HepG2 (cell line): ENCODE measurements at regions not wholly inside any gene's neighbourhood (a gene's known extent, or its start where the extent isn't known, plus 50 kb on each side); places are given as distances from the start of the nearest gene placed in this dataset.

Experiments
- ATAC-seq: fragments of 200-7000 bp; cut with Tn5 transposase; 3 replicates; pipeline ENCODE4 v1.9.1; 2020; ENCODE audit warnings: mild to moderate bottlenecking, moderate library complexity
- BruUV-seq: library from RNA; stranded (reverse); fragments of 400-500 nt; replicated peaks from 2 replicates; lab custom pipeline; 2021; lab: Mats Ljungman, UMichigan
- CTCF ChIA-PET: fragments of 300-600 bp; formaldehyde crosslinking; extraction: SDS; loops from one replicate; lab custom pipeline; 2021; ENCODE audit warnings: low total read pairs, inconsistent platforms, low intra/inter-chr PET ratio; lab: Yijun Ruan, JAX
- POLR2A ChIA-PET: fragments of 350-600 bp; sonication (Branson Sonifier 250); formaldehyde crosslinking; loops from one replicate; lab custom pipeline; 2020; ENCODE audit warnings: antibody characterized with exemption, inconsistent platforms; lab: Yijun Ruan, JAX
- DNase-seq: peaks from one replicate; pipeline ENCODE4 v3.0.0-alpha.2; 2015; ENCODE audit warnings: low spot score
- FAIRE-seq: peaks from 3 replicates; lab custom pipeline; 2011; peaks lifted over from hg19 to GRCh38; lab: Jason Lieb, UNC
- H2AFZ ChIP-seq: one replicate; pipeline ENCODE4 v1.6.1; 2011; ENCODE audit warnings: low read length, inconsistent platforms
- H3K27ac ChIP-seq: fragments of 300-600 bp; 3 replicates; pipeline ENCODE4 v1.8.0; 2011; ENCODE audit warnings: mixed run types, mild to moderate bottlenecking, mixed read lengths, low read length, inconsistent platforms; ENCODE audit not compliant: insufficient read depth; ENCODE audit errors: extremely low read length
- H3K27me3 ChIP-seq, 2 experiments: fragments of 200-600 bp in 1 of 2; 2 replicates in 1 of 2; 3 replicates in 1 of 2; pipeline versions ENCODE4 v1.6.0 to v1.8.0; 2011; ENCODE audit warnings: low read length in 2 of 2, mild to moderate bottlenecking in 2 of 2, moderate library complexity in 2 of 2, inconsistent platforms in 1 of 2; ENCODE audit not compliant: insufficient read depth in 2 of 2, control insufficient read depth in 1 of 2
- H3K36me3 ChIP-seq, 2 experiments: fragments of 200-600 bp in 1 of 2; replicated peaks in 1 of 2; 2 replicates in 1 of 2; 3 replicates in 1 of 2; pipeline versions ENCODE4 v1.5.1 to v1.8.0; 2011; ENCODE audit warnings: low read length in 2 of 2, inconsistent platforms in 1 of 2; ENCODE audit not compliant: insufficient read depth in 2 of 2, control insufficient read depth in 1 of 2
- H3K4me1 ChIP-seq: 2 replicates; pipeline ENCODE4 v1.5.1; 2012; ENCODE audit warnings: low read length, inconsistent platforms; ENCODE audit not compliant: insufficient read depth
- H3K4me2 ChIP-seq: 2 replicates; pipeline ENCODE4 v1.6.0; 2011; ENCODE audit warnings: low read depth, low read length, inconsistent platforms
- H3K4me3 ChIP-seq, 3 experiments: fragments of 200-600 bp in 1 of 3; sonication (generic), shearing (Covaris generic) in 1 of 3; replicated peaks in 1 of 3; 2 replicates each; pipeline ENCODE4 v1.5.1; 2011 to 2016; ENCODE audit warnings: low read length in 3 of 3, inconsistent platforms in 2 of 3, low read depth in 2 of 3, mild to moderate bottlenecking in 2 of 3, control low read depth in 1 of 3, mixed read lengths in 1 of 3; ENCODE audit not compliant: insufficient read depth in 1 of 3
- H3K79me2 ChIP-seq: one replicate; pipeline ENCODE4 v1.6.1; 2011; ENCODE audit warnings: low read length, inconsistent platforms; ENCODE audit not compliant: insufficient read depth
- H3K9ac ChIP-seq: 2 replicates; pipeline ENCODE4 v1.6.0; 2011; ENCODE audit warnings: mild to moderate bottlenecking, low read depth, low read length, inconsistent platforms; ENCODE audit not compliant: insufficient read depth
- H3K9me3 ChIP-seq: 2 replicates; pipeline ENCODE4 v1.5.1; 2012; ENCODE audit warnings: mild to moderate bottlenecking, low read length
- H4K20me1 ChIP-seq: 2 replicates; pipeline ENCODE4 v1.6.0; 2011; ENCODE audit warnings: inconsistent platforms, mild to moderate bottlenecking, low read length, moderate library complexity; ENCODE audit not compliant: insufficient read depth
- ARNT ChIP-seq: fragments of 450-650 bp; IDR thresholded peaks from 2 replicates; pipeline ENCODE4 v1.6.1; 2017
- ESRRA ChIP-seq: sonication (generic); formaldehyde crosslinking; IDR thresholded peaks from 2 replicates; pipeline ENCODE4 v1.5.1; 2020; ENCODE audit warnings: mild to moderate bottlenecking, low read depth, missing genetic modification reagents
- FOXM1 ChIP-seq: sonication (generic); formaldehyde crosslinking; IDR thresholded peaks from 2 replicates; pipeline ENCODE4 v1.5.0; 2020; ENCODE audit warnings: missing genetic modification reagents
- GABPA ChIP-seq, 2 experiments: IDR thresholded peaks; 2 replicates each; pipeline ENCODE4 v1.6.1; 2011 to 2016; ENCODE audit warnings: low read depth in 2 of 2, low read length in 1 of 2, missing biosample characterization in 1 of 2, missing genetic modification characterization in 1 of 2
- NR3C1 ChIP-seq: sonication (generic); formaldehyde crosslinking; IDR thresholded peaks from 2 replicates; pipeline ENCODE4 v1.4.0; 2020; ENCODE audit warnings: missing genetic modification reagents
- ZFAT ChIP-seq: sonication (generic); formaldehyde crosslinking; conservative IDR thresholded peaks from 2 replicates; pipeline ENCODE4 v1.8.1; 2023; ENCODE audit warnings: missing genetic modification reagents, inconsistent platforms
- ZNF772 ChIP-seq: sonication (generic); formaldehyde crosslinking; IDR thresholded peaks from 2 replicates; pipeline ENCODE4 v1.5.0; 2020; ENCODE audit warnings: mild to moderate bottlenecking, missing genetic modification reagents
- WGBS: methylation state at CpG from one replicate; pipeline ENCODE4 v1.1.6; 2017; ENCODE audit warnings: low lambda C conversion rate; 5-methylcytosine and 5-hydroxymethylcytosine counted together
- in situ Hi-C: cut with HindIII; loops from 2 replicates; pipeline ENCODE4 v1.10.0; 2017; ENCODE audit warnings: low pct_unique_long_range_greater_than_20kb; ENCODE audit not compliant: extremely low pct_ligation_motif_present
- intact Hi-C: fragments of 100-400 bp; cut with micrococcal nuclease; formaldehyde crosslinking; loops from one replicate; pipeline ENCODE4 v1.10.0; 2022; ENCODE audit not compliant: unreplicated experiment
- TF ChIP-seq, protein P1 (sequence below): sonication (generic); formaldehyde crosslinking; IDR thresholded peaks from 2 replicates; pipeline ENCODE4 v1.4.0; 2020; ENCODE audit warnings: missing genetic modification reagents, borderline replicate concordance
- TF ChIP-seq, protein P2 (sequence below): sonication (generic); formaldehyde crosslinking; IDR thresholded peaks from 2 replicates; pipeline ENCODE4 v1.4.0; 2020; ENCODE audit warnings: missing genetic modification reagents
- TF ChIP-seq, protein P3 (sequence below): IDR thresholded peaks from 2 replicates; pipeline ENCODE4 v1.6.1; 2016; ENCODE audit warnings: missing compliant biosample characterization, missing genetic modification reagents, borderline replicate concordance
- TF ChIP-seq, protein P4 (sequence below): sonication (generic); formaldehyde crosslinking; IDR thresholded peaks from 2 replicates; pipeline ENCODE4; 2020; ENCODE audit warnings: missing genetic modification reagents, mild to moderate bottlenecking, borderline replicate concordance

DNA sequence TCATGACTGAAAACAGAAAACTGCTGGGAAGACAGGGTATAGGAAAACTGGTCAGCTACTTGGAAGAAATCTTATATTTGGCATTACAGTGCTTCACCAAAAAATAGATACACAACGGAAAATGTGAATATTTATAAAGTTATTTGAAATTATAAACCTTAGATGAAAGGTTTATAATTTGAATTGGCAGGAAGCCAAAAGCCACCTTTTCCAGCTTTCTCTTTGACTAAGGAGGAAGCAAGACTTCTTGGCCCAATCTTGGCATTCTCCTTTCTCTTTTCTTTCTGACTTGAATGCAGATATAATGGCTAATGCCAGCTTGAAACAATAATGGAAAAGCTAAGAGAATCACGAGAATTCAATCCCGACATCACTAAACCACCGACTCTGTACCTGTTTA, 196.5 kb upstream of the PIK3C3 start:
- no TSS peak for BruUV-seq
- POLR2A ChIA-PET, result no interaction called here

More for the DNA sequence above, 196.5 kb upstream of the PIK3C3 start:
- Histone ChIP-seq H3K36me3 (no peaks in the 10 kb centered on the region), H3K9me3 (no peaks in the 10 kb centered on the region), H3K4me1 (no peaks in the 10 kb centered on the region), H4K20me1 (no peaks in the 10 kb centered on the region), H2AFZ (no peak overlapping the region), H3K27ac (no peak overlapping the region), H3K9ac (no peak overlapping the region), H3K4me3 (no peak overlapping the region), H3K27me3 (no peaks in the 10 kb centered on the region), H3K79me2 (no peaks in the 10 kb centered on the region), H3K4me2 (no peak overlapping the region)
- in situ Hi-C loops (no loop called here), intact Hi-C loops (no loop called here)
- 18% methylated on average over 4 of the region's 4 CpGs for WGBS
- no peak for ATAC-seq
- no peak for DNase-seq
- CTCF ChIA-PET, result no interaction called here
- FAIRE-seq, result no peak
- TF ChIP-seq, protein P1, sequence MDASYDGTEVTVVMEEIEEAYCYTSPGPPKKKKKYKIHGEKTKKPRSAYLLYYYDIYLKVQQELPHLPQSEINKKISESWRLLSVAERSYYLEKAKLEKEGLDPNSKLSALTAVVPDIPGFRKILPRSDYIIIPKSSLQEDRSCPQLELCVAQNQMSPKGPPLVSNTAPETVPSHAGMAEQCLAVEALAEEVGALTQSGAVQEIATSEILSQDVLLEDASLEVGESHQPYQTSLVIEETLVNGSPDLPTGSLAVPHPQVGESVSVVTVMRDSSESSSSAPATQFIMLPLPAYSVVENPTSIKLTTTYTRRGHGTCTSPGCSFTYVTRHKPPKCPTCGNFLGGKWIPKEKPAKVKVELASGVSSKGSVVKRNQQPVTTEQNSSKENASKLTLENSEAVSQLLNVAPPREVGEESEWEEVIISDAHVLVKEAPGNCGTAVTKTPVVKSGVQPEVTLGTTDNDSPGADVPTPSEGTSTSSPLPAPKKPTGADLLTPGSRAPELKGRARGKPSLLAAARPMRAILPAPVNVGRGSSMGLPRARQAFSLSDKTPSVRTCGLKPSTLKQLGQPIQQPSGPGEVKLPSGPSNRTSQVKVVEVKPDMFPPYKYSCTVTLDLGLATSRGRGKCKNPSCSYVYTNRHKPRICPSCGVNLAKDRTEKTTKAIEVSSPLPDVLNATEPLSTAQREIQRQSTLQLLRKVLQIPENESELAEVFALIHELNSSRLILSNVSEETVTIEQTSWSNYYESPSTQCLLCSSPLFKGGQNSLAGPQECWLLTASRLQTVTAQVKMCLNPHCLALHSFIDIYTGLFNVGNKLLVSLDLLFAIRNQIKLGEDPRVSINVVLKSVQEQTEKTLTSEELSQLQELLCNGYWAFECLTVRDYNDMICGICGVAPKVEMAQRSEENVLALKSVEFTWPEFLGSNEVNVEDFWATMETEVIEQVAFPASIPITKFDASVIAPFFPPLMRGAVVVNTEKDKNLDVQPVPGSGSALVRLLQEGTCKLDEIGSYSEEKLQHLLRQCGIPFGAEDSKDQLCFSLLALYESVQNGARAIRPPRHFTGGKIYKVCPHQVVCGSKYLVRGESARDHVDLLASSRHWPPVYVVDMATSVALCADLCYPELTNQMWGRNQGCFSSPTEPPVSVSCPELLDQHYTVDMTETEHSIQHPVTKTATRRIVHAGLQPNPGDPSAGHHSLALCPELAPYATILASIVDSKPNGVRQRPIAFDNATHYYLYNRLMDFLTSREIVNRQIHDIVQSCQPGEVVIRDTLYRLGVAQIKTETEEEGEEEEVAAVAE (CRISPR knock-in tag), result no peak
- TF ChIP-seq, protein P2, sequence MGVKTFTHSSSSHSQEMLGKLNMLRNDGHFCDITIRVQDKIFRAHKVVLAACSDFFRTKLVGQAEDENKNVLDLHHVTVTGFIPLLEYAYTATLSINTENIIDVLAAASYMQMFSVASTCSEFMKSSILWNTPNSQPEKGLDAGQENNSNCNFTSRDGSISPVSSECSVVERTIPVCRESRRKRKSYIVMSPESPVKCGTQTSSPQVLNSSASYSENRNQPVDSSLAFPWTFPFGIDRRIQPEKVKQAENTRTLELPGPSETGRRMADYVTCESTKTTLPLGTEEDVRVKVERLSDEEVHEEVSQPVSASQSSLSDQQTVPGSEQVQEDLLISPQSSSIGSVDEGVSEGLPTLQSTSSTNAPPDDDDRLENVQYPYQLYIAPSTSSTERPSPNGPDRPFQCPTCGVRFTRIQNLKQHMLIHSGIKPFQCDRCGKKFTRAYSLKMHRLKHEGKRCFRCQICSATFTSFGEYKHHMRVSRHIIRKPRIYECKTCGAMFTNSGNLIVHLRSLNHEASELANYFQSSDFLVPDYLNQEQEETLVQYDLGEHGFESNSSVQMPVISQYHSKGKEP, result no peak
- TF ChIP-seq, protein P3, sequence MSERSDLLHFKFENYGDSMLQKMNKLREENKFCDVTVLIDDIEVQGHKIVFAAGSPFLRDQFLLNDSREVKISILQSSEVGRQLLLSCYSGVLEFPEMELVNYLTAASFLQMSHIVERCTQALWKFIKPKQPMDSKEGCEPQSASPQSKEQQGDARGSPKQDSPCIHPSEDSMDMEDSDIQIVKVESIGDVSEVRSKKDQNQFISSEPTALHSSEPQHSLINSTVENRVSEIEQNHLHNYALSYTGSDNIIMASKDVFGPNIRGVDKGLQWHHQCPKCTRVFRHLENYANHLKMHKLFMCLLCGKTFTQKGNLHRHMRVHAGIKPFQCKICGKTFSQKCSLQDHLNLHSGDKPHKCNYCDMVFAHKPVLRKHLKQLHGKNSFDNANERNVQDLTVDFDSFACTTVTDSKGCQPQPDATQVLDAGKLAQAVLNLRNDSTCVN (CRISPR knock-in tag), result no peak
- TF ChIP-seq, protein P4, sequence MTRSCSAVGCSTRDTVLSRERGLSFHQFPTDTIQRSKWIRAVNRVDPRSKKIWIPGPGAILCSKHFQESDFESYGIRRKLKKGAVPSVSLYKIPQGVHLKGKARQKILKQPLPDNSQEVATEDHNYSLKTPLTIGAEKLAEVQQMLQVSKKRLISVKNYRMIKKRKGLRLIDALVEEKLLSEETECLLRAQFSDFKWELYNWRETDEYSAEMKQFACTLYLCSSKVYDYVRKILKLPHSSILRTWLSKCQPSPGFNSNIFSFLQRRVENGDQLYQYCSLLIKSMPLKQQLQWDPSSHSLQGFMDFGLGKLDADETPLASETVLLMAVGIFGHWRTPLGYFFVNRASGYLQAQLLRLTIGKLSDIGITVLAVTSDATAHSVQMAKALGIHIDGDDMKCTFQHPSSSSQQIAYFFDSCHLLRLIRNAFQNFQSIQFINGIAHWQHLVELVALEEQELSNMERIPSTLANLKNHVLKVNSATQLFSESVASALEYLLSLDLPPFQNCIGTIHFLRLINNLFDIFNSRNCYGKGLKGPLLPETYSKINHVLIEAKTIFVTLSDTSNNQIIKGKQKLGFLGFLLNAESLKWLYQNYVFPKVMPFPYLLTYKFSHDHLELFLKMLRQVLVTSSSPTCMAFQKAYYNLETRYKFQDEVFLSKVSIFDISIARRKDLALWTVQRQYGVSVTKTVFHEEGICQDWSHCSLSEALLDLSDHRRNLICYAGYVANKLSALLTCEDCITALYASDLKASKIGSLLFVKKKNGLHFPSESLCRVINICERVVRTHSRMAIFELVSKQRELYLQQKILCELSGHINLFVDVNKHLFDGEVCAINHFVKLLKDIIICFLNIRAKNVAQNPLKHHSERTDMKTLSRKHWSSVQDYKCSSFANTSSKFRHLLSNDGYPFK (CRISPR knock-in tag), result no peak
- TF ChIP-seq GABPA (IDR thresholded peaks at IDR 0.05; ENCODE audit: low read depth, low read length) (no peak), GABPA (CRISPR knock-in tag; IDR thresholded peaks at IDR 0.05; ENCODE audit: low read depth) (no peak), ZFAT (CRISPR knock-in tag) (no peak), ESRRA (CRISPR knock-in tag) (no peak), NR3C1 (CRISPR knock-in tag) (no peak), FOXM1 (no peak), ARNT (no peak), ZNF772 (no peak)
